Left colon (tissue), 2 donors: ENCODE measurements at regions not wholly inside any gene's neighbourhood (a gene's known extent, or its start where the extent isn't known, plus 50 kb on each side); places are given as distances from the start of the nearest gene placed in this dataset.
"Not testable (repeated sequence)": the region's sequence is repeated elsewhere in the genome, so short reads cannot be mapped to it uniquely, and the experiment has no call there.

Experiments
- ATAC-seq: fragments of 200-7000 bp; cut with Tn5 transposase; one replicate; pipeline ENCODE4 v1.9.1; 2020; ENCODE audit warnings: mild to moderate bottlenecking, moderate library complexity
- DNase-seq, 2 donors: peaks; one replicate each; pipeline ENCODE4 v3.0.0-alpha.2; 2020
- intact Hi-C, 2 donors: fragments of 100-400 bp; cut with DNase I in 1 of 2; cut with micrococcal nuclease in 1 of 2; formaldehyde crosslinking; loops; one replicate each; pipeline versions ENCODE4 v1.11.2 to v1.14.0; 2022; cut with DNase I, micrococcal nuclease
- donor health status: DM: no; HTN: no; CAD: no.
- donor health status: DM: yes; HTN: yes; CAD: no.

DNA sequence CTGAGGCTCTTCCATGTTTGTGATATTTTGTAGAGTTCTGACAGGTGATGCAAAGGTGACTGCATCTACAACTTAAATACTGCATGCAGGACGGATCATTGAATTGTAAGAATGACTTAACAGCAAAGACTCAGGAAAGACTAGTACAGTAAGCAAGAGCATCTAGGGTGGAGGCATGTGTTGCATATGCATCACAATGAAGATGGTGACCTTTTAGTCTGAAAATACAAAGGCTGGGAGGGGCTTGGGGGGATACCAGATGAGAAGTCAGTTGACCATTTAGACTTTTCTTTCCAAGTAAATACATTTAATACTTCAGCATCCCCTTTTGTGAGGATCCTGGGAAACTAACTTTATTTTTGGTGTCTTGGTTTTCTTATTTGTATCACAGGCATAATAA lies 145.5 kb downstream of the NUF2 start:
- no peak for ATAC-seq
- intact Hi-C loops, result no loop called here

DNA sequence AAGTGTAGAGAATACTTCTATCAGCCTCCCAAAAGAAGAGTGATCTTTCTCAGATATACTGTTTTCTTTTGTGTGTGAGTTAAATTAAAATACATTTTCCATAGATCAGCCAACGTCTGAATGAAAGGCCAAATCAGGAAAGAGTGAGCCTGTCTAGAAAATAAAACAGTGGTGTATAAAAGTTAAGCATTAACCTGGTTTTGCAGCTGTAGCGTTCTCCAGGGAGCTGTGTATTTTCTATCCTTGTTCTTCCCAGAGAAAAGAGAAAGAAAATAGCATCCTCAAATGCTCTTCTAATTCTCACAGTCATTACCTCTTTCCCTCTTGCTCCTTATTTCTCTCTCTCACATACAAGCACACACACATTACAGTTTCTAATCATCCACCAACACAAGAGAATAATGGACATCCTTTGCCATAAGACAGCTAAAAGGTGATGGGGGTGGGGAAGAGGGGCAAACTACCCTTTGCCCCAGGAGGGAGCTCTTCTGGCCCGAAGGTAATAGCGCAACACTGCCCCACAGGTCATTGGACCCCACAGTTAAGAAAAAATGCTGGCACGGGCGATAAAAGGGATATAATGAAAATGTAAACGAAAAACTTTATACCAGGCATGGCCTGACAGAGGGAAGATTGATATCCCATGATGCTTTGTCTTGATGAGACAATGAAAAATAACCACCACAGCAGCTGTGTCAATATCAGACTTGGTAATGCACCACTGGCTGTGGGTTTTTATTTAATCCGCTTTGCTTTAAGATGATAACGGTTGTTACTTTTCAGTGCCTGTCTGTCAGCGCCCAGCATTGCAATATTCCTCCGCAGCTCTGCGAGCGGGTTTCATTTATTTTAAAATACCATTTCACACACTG lies 150.3 kb downstream of the NUF2 start:
- ATAC-seq, result peak; percentile 96
- intact Hi-C loops, result no loop called here
- DNase-seq, result no peak

More for the DNA sequence above, 145.5 kb downstream of the NUF2 start:
- DNase-seq, result no peak

DNA sequence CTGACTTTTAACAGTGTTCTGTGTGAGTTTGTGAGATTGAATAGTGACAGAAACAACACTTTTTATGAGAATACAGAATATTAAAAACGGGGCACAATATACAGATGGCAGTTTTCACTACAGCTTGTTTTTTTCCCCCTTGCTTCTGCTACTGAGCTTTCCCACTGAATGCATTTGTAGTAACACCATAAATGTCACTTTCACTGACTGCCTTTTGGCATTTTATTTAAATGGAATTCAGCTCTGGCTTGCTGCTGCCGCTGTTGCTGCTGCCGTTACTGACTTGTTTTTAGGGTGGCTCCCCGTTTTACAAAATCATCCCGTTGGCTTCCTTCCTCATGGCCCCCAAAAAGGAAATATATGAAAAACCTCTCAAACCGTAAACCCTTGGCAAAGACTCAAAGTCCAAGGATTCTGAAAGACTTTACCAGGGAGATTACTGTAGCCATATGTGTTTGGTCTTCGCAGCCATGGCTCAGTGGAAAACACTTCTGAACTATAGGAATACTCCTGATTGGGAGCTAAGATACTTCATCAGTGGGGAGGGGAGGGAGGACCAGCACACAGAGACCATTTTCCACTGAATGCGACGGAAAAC lies 151.0 kb downstream of the NUF2 start:
- ATAC-seq, result no peak
- no peak for DNase-seq
- intact Hi-C loops, result no loop called here

DNA sequence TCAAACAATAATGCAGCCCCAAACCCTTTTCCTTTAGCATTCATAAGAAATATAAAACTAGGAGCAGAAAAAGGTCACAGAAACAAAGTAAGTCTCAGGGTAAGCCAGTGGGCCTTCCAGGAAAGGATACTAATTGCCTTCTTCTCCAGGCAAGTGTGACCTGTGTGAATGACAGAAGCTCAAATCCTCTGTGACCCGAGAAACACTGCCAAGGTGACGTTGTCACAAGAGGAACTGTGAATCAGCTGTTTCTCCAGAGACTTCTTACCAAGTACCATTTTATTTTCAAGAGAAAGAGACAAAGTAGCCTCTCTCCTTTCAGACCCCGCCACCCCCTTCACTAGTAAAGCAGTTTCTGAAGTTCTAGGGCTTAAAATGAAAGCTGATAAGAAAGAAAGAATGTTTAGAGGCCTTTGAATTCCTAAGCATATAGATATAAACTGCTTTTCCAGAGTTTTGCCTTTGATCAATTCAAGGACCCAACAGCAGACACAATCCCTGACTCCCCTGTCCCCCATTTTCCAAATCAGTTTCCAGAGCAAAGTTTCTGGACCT lies 155.6 kb downstream of the NUF2 start:
- DNase-seq (no peak), ATAC-seq (no peak)
- intact Hi-C loops, result no loop called here

DNA sequence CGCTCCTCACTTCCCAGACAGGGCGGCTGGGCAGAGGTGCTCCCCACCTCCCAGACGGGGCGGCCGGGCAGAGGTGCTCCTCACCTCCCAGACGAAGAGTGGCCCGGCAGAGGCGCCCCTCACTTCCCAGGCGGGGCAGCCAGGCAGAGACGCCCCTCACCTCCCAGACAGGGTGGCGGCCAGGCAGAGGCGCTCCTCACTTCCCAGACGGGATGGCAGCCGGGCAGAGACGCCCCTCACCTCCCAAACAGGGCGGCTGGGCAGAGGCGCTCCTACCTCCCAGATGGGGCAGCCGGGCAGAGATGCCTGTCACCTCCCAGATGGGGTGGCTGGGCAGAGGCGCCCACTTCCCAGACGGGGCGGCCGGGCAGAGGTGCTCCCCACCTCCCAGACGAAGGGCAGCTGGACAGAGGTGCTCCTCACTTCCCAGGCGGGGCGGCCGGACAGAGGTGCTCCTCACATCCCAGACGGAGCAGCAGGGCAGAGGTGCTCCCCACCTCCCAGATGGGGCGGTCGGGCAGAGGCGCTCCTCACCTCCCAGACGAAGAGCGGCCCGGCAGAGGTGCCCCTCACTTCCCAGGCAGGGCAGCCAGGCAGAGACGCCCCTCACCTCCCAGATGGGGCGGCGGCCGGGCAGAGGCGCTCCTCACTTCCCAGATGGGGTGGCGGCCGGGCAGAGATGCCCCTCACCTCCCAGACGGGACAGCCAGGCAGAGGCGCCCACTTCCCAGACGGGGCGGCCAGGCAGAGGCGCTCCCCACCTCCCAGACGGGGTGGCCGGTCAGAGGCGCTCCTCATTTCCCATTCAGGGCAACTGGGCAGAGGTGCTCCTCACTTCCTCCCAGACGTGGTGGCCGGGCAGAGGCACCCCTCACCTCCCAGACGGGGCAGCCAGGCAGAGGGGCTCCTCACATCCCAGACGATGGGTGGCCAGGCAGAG lies 176.9 kb downstream of the NUF2 start:
- intact Hi-C loops, DNase-seq, ATAC-seq: not testable (repeated sequence)

DNA sequence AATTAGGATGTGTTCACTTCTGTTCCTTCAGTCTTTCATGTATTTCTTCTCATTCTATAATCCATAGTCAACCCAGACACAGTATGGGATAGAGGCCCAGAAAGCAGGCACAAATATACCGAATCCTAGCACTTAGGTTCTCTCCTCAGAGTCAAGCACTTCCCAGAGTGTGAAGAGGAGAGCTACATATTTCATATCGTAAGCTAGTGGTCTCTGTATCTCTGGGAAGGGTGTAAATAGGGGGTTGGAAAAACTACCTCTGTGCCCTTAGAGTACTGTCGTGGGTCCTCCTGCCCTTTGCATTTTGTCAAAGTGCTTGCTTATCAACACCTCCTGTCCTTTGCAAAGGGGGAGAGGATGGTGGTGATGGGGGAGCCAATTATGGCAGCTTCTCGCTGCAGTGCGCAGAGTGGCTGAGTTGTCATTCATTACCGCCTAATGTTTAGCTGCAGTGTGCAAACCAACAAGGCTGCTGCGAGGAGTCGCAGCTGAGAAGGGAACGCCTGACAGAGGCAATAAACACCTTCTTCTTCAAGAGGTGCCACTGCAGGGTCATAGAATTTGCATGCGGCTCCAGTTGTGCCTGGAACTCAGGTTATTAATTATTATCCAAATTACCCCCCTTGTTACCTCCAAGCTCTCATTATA lies 182.7 kb downstream of the NUF2 start:
- ATAC-seq (no peak), DNase-seq (no peak)
- intact Hi-C loops, result no loop called here

DNA sequence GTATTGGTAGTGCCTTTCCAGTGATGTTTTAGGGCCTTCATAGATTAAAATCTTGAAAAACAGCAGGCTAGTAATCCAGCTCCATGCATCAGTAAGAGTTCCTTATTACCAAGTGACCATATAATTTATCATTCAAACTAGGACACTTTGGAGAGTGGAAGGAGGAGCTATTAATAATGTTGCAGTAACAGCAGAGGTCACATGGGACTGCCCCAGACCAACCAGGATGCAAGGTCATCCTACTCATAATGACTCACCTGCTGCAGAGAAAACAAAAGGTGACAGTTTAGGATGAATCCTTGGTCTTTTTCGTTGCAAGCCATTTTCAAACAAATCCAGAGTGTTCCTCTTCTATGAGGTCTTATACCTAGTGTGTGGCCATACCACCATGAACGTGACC lies 187.4 kb downstream of the NUF2 start:
- intact Hi-C loops, result no loop called here
- no peak for ATAC-seq
- no peak for DNase-seq

DNA sequence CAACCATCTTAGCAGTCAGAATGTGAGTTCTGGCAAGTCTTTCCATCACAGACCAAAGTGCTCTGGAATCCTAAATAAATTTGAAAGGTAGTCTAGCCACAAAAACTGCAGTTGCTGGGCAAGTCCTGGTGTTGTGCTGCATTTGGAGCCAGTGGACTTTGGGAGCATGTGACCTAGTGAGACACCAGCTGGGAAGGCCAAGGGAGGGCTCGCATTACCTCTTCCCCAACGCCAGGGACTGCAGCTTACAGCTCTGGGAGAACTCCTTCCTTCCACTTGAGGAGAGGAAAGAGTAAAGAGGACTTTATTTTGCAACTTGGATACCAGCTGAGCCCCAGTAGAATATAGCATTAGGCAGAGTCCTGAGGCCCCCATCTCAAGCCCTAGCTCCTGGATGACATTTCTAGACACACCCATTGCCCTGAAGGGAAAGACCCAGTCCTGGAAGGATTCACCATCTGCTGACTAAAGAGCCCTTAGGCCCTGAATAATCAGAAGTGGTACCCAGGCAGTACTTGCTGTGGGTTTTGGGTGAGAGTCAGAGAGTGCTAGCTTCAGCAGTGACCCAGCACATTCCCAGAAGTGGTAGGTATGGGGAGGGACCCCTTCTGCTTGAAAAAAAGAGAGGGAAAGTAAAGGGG lies 190.7 kb downstream of the NUF2 start:
- intact Hi-C loops, result no loop called here

DNA sequence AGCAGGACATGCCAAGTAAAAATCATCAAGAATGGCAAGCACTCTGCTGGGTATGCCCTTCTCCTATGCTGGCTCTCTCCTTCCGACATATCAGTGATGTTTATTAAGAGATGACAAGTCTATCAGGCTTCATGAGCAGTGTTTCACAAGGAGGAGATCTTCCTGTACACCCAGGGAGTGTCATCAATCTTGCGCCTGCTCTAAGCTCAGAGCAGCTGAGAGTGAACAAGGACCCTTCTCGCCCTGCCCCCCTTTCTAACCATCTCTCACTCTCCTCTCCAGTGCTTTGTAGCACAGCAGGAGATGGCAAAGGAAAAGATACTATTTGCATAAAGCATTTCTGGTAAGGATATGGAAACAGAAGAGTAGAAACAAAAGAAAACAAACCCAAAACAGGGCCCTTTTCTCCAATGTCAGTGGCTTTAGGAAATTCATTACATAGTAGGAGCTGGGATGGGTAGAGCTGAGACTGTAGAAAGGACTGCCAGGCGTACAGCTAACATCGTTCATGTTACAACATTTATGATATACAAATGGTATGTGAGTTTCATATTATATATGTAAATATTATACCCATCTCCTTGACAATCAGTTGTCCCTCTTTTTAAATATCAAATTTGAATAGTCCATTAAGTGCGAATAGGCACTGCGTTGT lies 201.7 kb downstream of the NUF2 start:
- no peak for ATAC-seq
- intact Hi-C loops, result no loop called here
- no peak for DNase-seq

More for the DNA sequence above, 190.7 kb downstream of the NUF2 start:
- ATAC-seq (no peak), DNase-seq (no peak)

DNA sequence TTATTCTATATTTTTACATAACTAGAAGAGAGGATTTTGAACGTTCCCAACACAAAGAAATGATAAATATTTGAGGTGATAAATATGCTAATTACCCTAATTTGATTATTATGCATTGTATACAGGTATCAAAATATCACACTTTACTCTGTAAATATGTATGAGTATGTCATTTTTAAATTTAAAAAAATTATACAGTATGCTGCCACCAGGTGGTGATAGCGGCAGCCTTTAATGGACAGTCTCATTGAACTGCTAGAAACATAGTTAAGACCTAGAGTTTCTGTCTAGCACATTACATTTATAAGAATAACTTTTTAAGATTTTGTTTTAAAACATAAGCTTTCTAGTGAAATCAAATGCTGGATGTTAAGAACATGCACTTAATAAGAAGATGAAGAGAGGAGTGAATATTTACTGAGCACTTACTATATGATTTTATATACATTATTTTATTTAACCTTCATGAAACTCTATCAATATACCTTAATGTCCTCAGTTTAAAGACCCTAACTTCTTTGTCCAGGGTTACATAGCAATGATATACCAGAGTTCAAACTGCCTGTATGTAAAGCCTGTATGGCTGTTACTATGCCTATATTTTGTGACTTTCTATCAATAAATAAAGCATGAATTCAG lies 207.1 kb downstream of the NUF2 start:
- ATAC-seq (peak; percentile 35), DNase-seq (peak in 1 of 2 donors; percentile 45)
- intact Hi-C loops, result no loop called here

DNA sequence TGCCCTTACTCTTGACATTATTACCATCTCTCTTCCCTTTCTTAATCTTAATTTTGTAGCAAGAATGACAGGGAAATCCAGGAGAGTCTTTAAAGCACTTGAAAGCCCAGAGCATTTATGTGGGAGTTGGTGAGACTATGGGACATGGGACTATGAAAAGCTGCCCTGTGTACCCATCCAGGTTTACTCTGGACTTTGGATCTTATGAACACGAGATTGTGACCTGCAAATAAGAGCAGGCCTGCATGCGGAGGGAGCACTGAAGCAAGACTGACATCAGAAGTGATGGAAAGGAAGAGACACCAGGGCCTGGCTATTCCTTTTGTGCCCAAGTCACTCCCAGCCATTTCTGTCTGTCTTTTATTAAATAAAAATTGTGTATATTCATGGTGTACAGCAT lies 209.6 kb downstream of the NUF2 start:
- ATAC-seq (peak; percentile 32), DNase-seq (no peak)
- intact Hi-C loops, result loop anchor here in 1 of 2 donors (5.0 to 10.0 kb wide), 2 partner anchors 119 to 1543 kb away; no protein-coding TSS in a partner anchor

DNA sequence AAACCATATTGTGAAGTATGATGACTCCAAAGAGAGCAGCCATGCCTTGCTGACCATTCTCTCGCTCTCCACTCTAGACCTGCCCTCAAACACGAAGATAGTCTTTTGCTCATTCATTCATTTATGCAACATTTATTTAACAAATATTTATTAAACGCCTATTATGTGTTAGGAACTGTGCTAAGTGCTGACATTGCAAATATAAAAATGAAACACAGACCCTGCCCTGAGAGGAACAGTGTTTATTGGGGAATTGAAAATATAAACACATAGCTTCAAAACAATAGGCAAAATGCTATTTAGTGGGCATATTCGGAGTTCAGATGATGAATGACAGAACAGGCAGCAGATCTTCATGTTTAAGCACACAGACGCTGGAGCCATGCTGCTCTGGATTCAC lies 213.6 kb downstream of the NUF2 start:
- DNase-seq (no peak), ATAC-seq (no peak)
- intact Hi-C loops, result loop anchor here in 1 of 2 donors (10.0 kb wide), 1 partner anchor 1539 kb away; no protein-coding TSS in a partner anchor

DNA sequence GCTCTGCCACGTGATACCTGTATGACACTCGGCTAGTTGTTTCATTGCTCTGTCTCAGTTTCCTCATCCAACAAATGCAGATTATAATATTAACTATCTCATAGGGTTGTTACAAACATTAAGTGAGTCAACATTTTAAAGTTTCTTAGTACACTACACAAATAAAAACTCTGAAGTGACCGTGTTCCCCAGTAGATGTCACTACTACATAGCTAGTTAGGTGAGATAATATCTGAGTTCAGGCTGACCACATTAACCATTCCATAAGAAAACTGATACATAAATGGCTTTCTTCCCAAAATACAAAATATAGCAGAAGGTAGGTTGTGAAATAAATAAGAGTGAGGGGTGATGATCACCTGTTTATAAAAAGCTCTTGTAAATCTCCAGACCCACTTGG lies 214.1 kb downstream of the NUF2 start:
- ATAC-seq, result no peak
- intact Hi-C loops, result loop anchor here in 1 of 2 donors (10.0 kb wide), 1 partner anchor 1539 kb away; no protein-coding TSS in a partner anchor
- DNase-seq, result no peak

DNA sequence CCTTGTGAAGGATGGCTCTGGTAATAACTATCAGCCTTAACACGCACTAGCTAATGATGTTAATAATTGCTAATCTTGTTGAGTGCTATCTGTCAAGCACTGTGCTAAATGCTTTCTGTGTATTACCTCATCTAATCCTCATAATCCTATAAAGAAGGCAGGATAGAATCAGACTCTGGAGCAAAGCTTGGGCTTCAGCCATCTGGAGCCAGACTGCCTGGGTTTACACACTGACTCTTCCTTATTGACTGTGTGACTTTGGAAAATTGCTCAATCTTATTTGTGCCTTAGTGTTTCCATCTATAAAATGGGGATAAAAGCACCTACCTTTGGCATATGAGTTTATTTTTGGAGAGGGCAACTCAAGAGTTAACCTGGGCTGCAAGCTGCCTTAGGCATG lies 216.1 kb downstream of the NUF2 start:
- ATAC-seq, result no peak
- intact Hi-C loops, result loop anchor here in 1 of 2 donors (10.0 kb wide), 1 partner anchor 1537 kb away; no protein-coding TSS in a partner anchor
- DNase-seq, result no peak

DNA sequence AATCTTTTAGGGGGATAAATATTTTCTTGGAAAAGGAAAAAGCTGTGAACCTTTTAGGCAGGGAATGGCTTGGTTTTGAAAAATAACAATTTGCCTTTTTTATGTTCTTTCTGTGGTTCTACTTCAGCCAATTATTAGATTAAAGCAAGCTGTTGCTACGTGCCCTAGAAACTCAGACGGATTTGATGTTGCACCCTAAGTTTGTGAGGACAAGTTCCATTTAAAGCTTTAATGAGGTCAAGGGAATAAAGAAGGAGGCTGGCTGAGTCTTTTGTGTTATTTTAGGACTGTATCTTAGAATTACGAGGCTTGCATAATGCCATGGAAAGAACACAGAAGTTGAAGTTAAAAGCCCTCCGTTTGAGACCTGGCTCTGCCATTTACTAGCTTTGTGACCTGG lies 216.9 kb downstream of the NUF2 start:
- intact Hi-C loops, result loop anchor here in 1 of 2 donors (10.0 kb wide), 1 partner anchor 1536 kb away; no protein-coding TSS in a partner anchor
- DNase-seq, result no peak
- no peak for ATAC-seq

DNA sequence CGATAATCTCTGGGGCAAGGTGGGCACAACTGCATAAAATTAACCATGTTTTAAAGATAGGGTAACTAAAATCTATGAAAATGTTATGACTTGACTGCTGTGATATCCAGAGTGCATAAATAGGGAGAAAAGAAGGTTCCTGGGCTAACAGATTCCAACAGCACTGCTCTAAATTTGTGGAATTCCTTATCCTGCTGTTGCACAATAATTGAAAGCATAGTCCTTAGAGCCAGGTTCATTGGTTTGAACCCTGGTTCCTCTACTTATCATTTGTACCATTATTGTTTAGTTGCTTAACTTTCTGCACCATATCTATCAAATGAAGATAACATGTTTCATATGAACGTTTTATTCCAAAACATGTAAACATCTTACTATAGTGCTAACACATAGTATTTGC lies 219.0 kb downstream of the NUF2 start:
- ATAC-seq (no peak), DNase-seq (no peak)
- intact Hi-C loops, result no loop called here

DNA sequence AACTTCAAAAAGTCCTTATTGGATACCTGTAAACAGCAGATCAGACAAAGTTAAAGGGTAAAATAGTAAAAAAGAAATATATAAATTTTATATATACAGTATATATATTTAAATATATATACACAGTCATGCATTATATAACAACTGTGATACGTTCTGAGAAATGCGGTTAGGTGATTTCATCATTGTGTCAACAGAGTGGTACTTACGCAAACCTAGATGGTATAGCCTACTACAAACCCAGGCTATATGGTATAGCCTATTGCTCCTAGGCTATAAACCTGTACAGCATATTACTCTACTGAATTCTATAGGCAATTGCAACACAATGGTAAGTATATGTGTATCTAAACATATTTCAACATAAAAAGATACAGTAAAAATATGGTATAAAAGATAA lies 222.7 kb downstream of the NUF2 start:
- intact Hi-C loops, result no loop called here
- ATAC-seq, result no peak
- DNase-seq, result no peak
